A172 (cell line): ENCODE measurements at regions not wholly inside any gene's neighbourhood (a gene's known extent, or its start where the extent isn't known, plus 50 kb on each side); places are given as distances from the start of the nearest gene placed in this dataset.
"Not testable (repeated sequence)": the region's sequence is repeated elsewhere in the genome, so short reads cannot be mapped to it uniquely, and the experiment has no call there.

Experiments
- DNase-seq: peaks from one replicate; pipeline ENCODE4 v3.0.0-alpha.2; 2015; ENCODE audit warnings: low spot score

DNA sequence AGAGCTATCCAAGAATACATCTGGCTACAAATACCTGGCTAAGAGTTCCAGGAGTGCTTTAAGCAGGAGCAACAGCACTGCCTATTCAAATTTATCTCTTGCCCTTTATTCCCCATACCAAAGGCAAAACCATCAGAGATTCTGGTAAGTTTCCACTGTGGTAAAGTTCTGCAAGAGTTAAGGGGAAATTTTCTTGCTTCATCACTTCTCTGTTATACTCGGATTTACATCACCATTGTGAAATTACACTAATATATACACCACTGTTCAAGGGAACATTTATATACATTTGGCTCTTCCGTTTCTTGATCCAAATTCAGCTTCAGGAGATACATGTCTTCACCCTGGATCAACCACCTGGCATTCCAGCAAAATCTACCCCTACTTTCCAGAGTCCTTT, 70.8 kb upstream of the PTPN13 start:
- no peak for DNase-seq

DNA sequence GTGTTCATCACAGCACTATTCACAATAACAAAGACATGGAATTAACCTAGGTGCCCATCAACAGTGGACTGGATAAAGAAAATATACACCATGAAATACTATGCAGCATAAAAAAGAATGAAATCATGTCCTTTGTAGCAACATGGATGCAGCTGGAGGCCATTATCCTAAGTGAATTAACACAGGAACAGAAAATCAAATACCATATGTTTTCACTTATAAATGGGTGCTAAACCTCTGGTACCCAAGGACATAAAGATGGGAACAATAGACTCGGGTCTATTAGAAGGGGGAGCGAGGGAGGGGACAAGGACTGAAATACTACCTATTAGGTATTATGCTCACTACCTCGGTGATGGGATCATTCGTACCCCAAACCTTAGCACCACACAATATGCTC, 66.4 kb upstream of the PTPN13 start:
- not testable (repeated sequence) for DNase-seq

DNA sequence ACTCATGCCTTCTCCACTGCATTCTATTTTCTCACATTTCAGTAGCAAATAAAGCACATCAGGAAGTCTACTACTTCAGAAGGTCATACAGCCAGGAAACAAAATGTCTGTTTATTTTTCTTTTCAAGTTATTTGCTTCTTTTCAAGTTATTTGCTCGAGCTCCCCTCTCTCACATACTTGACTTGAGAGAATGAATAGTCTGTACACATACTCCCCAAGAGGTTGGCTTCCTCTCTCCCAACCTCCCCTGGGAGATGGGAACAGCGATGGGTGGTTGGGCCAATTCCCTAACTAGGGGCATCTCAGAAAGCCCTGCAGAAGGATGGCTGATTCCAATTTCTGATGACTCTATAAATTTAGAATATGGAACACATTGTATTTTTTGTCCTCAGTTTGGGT, 64.7 kb upstream of the PTPN13 start:
- DNase-seq, result no peak

DNA sequence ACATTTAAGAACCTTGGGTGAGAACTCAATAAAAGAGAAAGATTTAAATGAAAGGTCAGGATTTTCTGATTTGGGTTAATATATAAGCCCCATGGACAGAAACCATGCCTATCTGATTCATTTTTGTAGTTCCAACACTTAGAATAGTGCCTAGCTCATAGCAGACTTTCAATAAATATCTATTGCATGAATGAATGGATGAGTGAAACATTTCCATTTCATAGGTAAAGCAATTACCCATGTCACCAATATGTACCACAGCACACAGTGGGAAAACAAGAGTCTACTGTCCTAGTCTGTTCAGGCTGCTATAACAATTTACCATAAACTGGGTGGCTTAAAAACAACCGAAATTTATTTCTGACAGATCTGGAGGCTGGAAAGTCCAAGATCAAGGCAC, 63.9 kb upstream of the PTPN13 start:
- DNase-seq, result no peak

DNA sequence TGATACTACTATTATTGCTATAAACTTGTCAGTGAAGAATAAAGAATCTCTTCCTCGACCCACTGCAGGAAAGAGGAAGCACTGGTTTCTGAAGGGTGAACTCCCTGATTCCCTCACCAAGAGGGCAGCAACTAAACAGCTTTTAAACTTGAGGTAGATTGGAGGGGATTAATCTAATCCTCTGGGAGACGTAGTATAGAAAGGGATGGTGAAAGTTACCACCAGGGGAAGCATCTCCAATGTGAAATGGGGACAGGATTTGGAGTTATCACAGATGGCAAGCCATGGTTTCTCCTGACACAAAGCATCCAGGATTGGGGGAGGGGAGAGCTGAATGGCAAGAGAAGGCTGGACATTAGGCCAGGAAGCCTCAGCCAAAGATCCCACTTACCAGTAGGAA, 62.7 kb upstream of the PTPN13 start:
- no peak for DNase-seq

DNA sequence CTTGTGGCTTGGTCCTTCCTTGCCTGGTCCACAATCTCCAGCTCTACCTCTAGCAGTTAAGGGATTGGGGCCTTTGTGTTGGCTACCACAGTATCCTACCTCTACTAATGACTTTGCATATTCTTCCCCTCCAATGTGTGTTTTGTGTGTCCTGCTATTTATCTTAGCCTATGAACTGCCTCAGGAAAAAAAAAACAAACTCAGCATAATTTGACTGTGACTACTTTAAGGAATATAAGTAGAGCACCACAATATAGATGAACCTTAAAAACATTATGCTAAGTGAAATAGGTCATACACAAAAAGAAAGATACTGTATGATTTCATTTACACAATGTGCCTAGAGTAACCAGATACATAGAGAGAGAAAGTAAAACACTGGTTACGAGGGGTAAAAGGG, 61.3 kb upstream of the PTPN13 start:
- DNase-seq, result no peak

DNA sequence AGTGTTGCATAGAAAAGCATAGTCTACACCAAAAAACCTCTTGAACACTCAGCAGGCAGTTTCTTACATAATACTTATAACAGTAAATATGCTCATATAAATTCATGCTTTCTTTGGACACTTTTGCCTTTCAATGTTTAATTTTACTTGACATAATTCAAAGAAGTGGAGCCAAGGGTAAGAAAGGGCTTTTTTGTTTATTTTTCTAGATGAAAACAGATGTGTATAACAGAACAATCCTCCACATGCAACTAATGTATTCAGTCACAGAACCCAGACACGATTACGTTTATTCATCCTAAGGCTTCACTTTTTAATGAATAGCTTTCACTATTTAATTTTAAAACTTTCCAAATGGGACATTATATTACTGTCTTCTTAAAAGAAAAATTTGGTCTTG, 58.0 kb upstream of the PTPN13 start:
- no peak for DNase-seq

DNA sequence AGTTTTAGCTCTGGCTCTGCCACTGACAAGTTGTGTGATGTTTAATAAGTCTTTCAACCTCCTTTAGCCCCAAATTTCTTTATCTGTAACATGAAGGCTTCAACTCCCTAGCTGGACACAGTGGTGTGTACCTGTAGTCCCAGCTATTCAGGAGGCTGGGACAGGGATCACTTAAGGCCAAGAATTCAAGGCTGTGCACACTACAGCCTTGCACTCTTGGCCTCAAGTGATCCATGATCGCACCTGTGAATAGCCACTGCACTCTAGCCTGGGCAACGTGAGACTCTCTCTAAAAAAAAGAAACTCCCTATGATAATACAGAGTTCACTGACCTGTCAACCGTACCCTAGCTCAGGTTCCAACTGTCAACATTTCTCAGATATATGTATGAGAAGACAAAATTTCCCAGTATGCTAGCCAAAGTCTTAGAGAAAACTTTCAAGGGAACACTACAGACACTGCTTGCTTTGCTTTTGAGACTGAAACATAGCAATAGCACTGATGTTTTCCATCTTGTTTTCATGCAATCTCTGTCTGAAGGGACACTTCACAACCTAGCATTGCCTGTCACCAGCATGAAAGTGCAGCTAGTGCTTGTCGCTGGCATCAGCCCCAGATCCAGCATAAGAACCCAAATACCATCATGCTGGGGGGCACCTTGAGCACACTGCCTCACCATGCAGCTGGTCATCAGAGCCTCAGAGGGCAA, 51.6 kb upstream of the PTPN13 start:
- no peak for DNase-seq

DNA sequence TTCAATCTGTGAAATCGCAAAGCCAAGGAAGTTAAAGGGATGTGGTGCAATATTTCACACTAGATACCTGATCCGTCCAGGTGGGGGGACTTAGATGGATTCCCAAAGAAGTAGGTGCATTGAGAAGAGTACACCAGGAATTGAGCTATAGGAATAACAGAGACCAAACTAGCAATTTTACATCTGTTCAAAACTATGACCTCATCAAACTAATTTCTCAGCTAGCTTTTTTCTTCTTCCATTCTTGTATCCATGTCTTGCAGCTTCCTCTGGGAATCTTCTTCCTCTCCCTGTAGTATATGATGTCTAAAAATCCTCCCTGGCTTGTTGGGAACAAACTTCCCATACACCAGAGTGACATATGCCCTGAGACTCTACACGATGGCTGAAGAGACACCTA, 51.0 kb upstream of the PTPN13 start:
- DNase-seq, result no peak

DNA sequence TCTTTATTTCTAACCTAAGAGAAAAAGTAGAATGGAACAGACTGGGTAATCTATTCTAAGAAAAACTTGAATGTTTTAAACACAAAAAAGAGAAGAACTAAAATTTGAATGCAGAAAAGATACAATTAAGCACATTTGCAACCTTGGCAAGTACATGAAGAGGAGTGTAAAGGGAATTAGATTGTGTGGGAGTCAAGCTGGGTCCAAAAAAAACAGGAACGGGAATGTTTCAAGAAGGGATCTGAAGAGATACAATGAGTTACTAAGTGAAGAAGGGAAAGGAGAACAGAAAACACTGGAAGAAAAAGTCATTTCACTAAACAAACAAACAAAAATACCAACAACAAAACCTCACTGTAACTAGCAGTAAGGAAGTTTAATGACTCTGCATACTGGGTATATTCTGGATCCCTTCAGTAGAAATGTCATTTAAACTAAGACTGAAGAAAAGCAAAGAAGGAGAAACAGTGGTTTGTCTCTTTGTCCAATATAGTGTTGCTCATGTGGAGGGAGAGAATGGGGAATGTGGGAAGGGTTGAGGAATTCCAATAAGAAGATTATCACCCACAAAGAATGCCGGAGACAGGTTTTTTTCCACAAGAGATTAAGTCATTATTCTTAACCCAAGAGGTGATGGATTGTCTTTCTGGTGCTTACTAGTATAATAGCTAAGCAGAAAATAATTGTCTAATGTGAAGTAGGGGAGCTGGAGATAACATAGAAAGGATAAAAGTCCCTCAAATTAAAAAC, 50.4 kb upstream of the PTPN13 start:
- DNase-seq, result peak; percentile 69

DNA sequence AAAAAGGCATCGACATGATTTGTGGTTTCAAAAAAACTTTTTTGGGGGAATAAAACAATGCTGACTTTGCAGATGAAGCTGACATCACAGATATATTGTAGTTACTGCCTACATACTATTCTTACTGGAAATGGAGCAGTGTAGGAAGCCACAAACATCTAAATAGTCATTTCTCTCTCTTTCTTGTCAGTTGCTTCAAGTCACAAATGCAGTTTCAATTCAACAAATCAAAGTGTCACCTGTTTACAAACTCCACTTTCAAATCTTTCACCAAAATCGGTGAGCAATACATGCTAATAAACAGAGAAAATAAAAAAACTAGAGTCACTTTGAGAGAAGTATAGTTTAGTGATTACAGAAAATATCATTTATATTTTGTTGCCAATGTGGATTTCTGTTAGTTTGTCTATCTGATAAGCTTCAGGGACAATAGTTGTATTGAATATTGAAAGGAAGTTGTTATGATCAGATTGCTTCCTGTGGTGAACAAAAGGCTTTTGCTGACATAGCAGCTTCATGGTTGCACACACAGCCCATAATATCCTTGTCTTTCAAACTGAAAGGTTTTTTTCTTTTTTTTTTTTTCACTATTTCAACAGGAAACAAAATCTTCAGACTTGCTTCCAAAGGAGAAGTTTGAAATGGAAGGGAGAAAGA, 49.7 kb upstream of the PTPN13 start:
- DNase-seq, result no peak
